ENCODE measurements at regions not wholly inside any gene's neighbourhood (a gene's known extent, or its start where the extent isn't known, plus 50 kb on each side); places are given as distances from the start of the nearest gene placed in this dataset.

DNA sequence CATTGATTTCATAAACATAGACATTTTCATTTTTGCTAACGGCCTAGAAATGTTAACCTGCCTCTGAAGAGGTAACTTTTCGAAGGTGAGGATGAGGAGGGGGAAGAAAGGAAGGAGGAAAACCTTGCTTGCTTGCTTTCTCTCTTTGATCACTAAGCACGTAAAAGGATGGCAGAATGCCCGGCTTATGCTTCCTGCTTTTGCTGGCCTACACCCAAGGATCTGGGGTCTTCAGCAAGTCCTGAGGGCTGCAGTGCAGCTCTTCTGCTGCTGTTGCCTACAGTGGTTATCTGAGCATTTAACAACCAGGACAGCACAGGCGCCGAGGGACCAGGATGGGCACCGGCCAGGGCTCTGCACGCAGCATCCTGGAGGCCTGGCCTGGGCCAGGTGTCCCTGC lies 150.8 kb upstream of the TAB2 start:
- Histone ChIP-seq H3K4me2 (ENCODE audit: low read depth, low read length, poor library complexity, severe bottlenecking) (no peak overlapping the region), H3K9me2 (replicated peaks; ENCODE audit: insufficient read depth, low read length) (no peaks in the 10 kb centered on the region), H3K36me3 (ENCODE audit: low read length) (no peaks in the 10 kb centered on the region), H2AFZ (ENCODE audit: low read depth, low read length, severe bottlenecking) (no peak overlapping the region), H3K9me3 (ENCODE audit: insufficient read depth, low read length) (no peaks in the 10 kb centered on the region), H3K27me3 (ENCODE audit: low read length) (no peaks in the 10 kb centered on the region), H3K4me3 (ENCODE audit: insufficient read depth, low read length, poor library complexity, severe bottlenecking) (no peak overlapping the region), H3K9ac (ENCODE audit: low read length) (no peak overlapping the region), H3K27ac (ENCODE audit: low read depth, low read length) (no peak overlapping the region), H3F3A (ENCODE audit: insufficient read depth) (no peaks in the 10 kb centered on the region), H4K20me1 (ENCODE audit: low read depth, low read length) (no peaks in the 10 kb centered on the region), H3K79me2 (ENCODE audit: insufficient read depth, low read length) (no peaks in the 10 kb centered on the region)
- TF ChIP-seq EZH2phosphoT487 (conservative IDR thresholded peaks at IDR 0.05; ENCODE audit: low read length): no peak
- TF ChIP-seq, protein P1, sequence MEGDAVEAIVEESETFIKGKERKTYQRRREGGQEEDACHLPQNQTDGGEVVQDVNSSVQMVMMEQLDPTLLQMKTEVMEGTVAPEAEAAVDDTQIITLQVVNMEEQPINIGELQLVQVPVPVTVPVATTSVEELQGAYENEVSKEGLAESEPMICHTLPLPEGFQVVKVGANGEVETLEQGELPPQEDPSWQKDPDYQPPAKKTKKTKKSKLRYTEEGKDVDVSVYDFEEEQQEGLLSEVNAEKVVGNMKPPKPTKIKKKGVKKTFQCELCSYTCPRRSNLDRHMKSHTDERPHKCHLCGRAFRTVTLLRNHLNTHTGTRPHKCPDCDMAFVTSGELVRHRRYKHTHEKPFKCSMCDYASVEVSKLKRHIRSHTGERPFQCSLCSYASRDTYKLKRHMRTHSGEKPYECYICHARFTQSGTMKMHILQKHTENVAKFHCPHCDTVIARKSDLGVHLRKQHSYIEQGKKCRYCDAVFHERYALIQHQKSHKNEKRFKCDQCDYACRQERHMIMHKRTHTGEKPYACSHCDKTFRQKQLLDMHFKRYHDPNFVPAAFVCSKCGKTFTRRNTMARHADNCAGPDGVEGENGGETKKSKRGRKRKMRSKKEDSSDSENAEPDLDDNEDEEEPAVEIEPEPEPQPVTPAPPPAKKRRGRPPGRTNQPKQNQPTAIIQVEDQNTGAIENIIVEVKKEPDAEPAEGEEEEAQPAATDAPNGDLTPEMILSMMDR (IDR thresholded peaks at IDR 0.05; ENCODE audit: insufficient read depth, low read length, poor library complexity, severe bottlenecking): no peak

DNA sequence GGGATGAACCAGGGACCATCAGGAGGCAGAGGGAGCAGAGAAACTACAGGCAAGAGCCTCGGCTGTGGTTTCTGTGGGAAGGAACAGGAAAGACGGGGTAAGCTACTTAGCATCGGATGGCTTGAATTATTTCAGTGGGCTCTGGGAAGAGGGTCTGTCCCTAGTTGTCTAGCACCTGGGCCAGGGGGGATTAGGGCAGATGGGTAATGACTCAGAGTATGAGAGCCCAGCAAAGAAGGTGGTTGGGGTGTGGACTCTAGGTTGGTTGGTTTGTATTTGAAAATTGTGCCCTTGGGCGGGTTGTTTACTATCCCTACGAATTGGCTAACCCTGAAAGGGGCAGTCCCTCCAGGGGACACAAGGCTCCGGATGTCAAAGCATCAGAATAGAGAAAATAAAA lies 148.5 kb upstream of the TAB2 start:
- Histone ChIP-seq H3K9me2 (replicated peaks; ENCODE audit: insufficient read depth, low read length) (no peaks in the 10 kb centered on the region), H3K79me2 (ENCODE audit: insufficient read depth, low read length) (no peaks in the 10 kb centered on the region), H3K9ac (ENCODE audit: low read length) (no peak overlapping the region), H3F3A (ENCODE audit: insufficient read depth) (no peaks in the 10 kb centered on the region), H2AFZ (ENCODE audit: low read depth, low read length, severe bottlenecking) (no peak overlapping the region), H3K4me3 (ENCODE audit: insufficient read depth, low read length, poor library complexity, severe bottlenecking) (no peak overlapping the region), H3K4me2 (ENCODE audit: low read depth, low read length, poor library complexity, severe bottlenecking) (no peak overlapping the region), H3K27me3 (ENCODE audit: low read length) (no peaks in the 10 kb centered on the region), H3K9me3 (ENCODE audit: insufficient read depth, low read length) (no peaks in the 10 kb centered on the region), H4K20me1 (ENCODE audit: low read depth, low read length) (no peaks in the 10 kb centered on the region), H3K36me3 (ENCODE audit: low read length) (no peaks in the 10 kb centered on the region), H3K27ac (ENCODE audit: low read depth, low read length) (no peak overlapping the region)
- no peak for TF ChIP-seq EZH2phosphoT487 (conservative IDR thresholded peaks at IDR 0.05; ENCODE audit: low read length)
- TF ChIP-seq, protein P1 (IDR thresholded peaks at IDR 0.05; ENCODE audit: insufficient read depth, low read length, poor library complexity, severe bottlenecking): no peak

DNA sequence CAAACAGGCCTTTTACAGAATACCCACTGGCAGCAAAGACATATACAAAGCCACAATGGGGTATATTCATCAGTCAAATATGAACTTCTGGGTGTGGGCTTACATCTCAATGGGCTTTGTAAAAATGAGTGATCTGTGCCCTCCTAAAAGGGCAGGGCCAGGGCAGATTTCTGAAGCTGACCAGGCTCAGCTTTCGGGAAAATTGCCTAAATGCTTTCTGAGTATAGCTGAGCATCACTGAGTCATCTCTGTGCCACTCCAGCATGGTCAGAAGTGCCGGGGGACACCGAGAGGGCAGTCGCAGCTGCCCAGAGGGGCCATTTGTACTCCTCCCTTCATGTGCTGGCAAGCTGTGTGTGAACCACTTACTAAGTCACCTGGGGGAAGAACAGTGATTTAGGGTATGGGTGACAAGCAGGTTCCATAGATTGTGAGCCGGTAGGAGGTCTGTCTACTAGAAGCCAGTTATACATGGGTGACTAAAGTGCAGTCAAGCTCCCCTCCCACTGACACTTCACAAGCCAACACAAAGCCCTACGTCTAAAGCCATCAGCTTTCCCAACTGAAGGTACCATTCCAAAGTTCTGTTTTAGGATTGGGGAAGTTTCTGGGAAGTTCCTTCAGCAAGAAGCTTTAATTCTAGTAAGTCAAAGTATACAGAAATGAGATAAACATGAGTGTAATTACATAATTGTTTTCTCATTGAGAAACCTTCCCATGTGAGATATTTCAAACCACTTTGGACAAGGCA lies 147.6 kb upstream of the TAB2 start:
- Histone ChIP-seq H4K20me1 (ENCODE audit: low read depth, low read length) (no peaks in the 10 kb centered on the region), H3K27ac (ENCODE audit: low read depth, low read length) (no peak overlapping the region), H3K36me3 (ENCODE audit: low read length) (no peaks in the 10 kb centered on the region), H3K9me3 (ENCODE audit: insufficient read depth, low read length) (no peaks in the 10 kb centered on the region), H3F3A (ENCODE audit: insufficient read depth) (no peaks in the 10 kb centered on the region), H2AFZ (ENCODE audit: low read depth, low read length, severe bottlenecking) (no peak overlapping the region), H3K79me2 (ENCODE audit: insufficient read depth, low read length) (no peaks in the 10 kb centered on the region), H3K27me3 (ENCODE audit: low read length) (no peaks in the 10 kb centered on the region), H3K9me2 (replicated peaks; ENCODE audit: insufficient read depth, low read length) (no peaks in the 10 kb centered on the region), H3K9ac (ENCODE audit: low read length) (no peak overlapping the region), H3K4me2 (ENCODE audit: low read depth, low read length, poor library complexity, severe bottlenecking) (no peak overlapping the region), H3K4me3 (ENCODE audit: insufficient read depth, low read length, poor library complexity, severe bottlenecking) (no peak overlapping the region)
- no peak for TF ChIP-seq EZH2phosphoT487 (conservative IDR thresholded peaks at IDR 0.05; ENCODE audit: low read length)
- TF ChIP-seq, protein P1 (IDR thresholded peaks at IDR 0.05; ENCODE audit: insufficient read depth, low read length, poor library complexity, severe bottlenecking): no peak

Data from SU-DHL-6 (cell line).